ENCODE measurements at regions not wholly inside any gene's neighbourhood (a gene's known extent, or its start where the extent isn't known, plus 50 kb on each side); places are given as distances from the start of the nearest gene placed in this dataset.

- DNase-seq: peak; percentile 72
Observed at GRCh38 chr11:76721755-76722677, 51.5 kb upstream of the LRRC32 start.

- DNase-seq: no peak
Observed at GRCh38 chr11:76723142-76723541, 52.6 kb upstream of the LRRC32 start.

- DNase-seq: no peak
Observed at GRCh38 chr11:76723548-76723947, 53.0 kb upstream of the LRRC32 start.

- DNase-seq: no peak
Observed at GRCh38 chr11:76724171-76724768, 53.7 kb upstream of the LRRC32 start.

GRCh38 chr11:76728227-76728626, 54.9 kb upstream of the TSKU start:
- no peak for DNase-seq

- no peak for DNase-seq
Observed at GRCh38 chr11:76728778-76729177, 54.4 kb upstream of the TSKU start.

GRCh38 chr11:76729214-76729613, 53.9 kb upstream of the TSKU start:
- no peak for DNase-seq

GRCh38 chr11:76730887-76731565, 52.1 kb upstream of the TSKU start:
- no peak for DNase-seq

- no peak for DNase-seq
Observed at GRCh38 chr11:76732643-76733042, 50.5 kb upstream of the TSKU start.
